Lower leg skin (tissue), 4 donors: ENCODE measurements at regions not wholly inside any gene's neighbourhood (a gene's known extent, or its start where the extent isn't known, plus 50 kb on each side); places are given as distances from the start of the nearest gene placed in this dataset.

Experiments
- DNase-seq, 2 donors: peaks; one replicate each; pipeline ENCODE4 v3.0.0-alpha.2; 2019; ENCODE audit warnings: low spot score in 2 of 2
- H3K4me3 ChIP-seq: fragments of 200-600 bp; sonication (generic); 2 replicates; pipeline ENCODE4 v1.5.1; 2017; ENCODE audit warnings: mild to moderate bottlenecking, low read depth; ENCODE audit not compliant: poor library complexity, severe bottlenecking
- POLR2A ChIP-seq, 2 donors: fragments of 450-650 bp; IDR thresholded peaks; one replicate each; pipeline ENCODE4 v1.6.1; 2016 to 2017; ENCODE audit warnings: antibody characterized with exemption in 2 of 2, mild to moderate bottlenecking in 1 of 2, moderate library complexity in 1 of 2
- WGBS, 2 donors: methylation state at CpG; one replicate each; pipeline ENCODE4 v1.1.5; 2018; 5-methylcytosine and 5-hydroxymethylcytosine counted together
- intact Hi-C: fragments of 100-400 bp; cut with DNase I; formaldehyde crosslinking; loops from one replicate; pipeline ENCODE4 v1.15.0; 2023; ENCODE audit warnings: low total_unique reads
- TF ChIP-seq, protein P1 (sequence below), 3 donors: fragments of 450-650 bp; IDR thresholded peaks; one replicate each; pipeline ENCODE4 v1.5.1; 2016; ENCODE audit warnings: antibody characterized with exemption in 3 of 3, mild to moderate bottlenecking in 3 of 3, moderate library complexity in 2 of 3

DNA sequence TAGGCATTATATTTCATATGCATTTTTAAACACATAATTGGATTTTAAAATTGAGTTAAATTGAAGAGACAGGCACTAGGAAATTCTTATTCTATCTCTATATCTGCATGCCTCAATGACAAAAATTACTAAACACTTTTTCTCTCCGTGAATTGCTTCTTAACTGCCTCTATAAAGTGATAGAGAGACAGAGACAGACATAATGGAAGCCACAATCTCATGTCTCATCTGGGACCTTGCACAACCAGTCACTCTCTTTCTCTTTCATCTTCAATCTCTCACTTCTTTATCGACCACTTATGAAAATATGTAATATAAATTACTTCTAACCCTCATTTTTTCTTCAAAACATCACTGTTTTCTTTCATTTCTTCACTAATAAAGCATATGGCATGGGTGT lies 238.9 kb upstream of the ZNF804A start:
- WGBS, 2 donors: 48 to 56% methylated on average over 2 of the region's 2 CpGs
- intact Hi-C loops: no loop called here
- TF ChIP-seq, protein P1, sequence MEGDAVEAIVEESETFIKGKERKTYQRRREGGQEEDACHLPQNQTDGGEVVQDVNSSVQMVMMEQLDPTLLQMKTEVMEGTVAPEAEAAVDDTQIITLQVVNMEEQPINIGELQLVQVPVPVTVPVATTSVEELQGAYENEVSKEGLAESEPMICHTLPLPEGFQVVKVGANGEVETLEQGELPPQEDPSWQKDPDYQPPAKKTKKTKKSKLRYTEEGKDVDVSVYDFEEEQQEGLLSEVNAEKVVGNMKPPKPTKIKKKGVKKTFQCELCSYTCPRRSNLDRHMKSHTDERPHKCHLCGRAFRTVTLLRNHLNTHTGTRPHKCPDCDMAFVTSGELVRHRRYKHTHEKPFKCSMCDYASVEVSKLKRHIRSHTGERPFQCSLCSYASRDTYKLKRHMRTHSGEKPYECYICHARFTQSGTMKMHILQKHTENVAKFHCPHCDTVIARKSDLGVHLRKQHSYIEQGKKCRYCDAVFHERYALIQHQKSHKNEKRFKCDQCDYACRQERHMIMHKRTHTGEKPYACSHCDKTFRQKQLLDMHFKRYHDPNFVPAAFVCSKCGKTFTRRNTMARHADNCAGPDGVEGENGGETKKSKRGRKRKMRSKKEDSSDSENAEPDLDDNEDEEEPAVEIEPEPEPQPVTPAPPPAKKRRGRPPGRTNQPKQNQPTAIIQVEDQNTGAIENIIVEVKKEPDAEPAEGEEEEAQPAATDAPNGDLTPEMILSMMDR (IDR thresholded peaks at IDR 0.05): no peak
- no peak for TF ChIP-seq POLR2A (IDR thresholded peaks at IDR 0.05)

DNA sequence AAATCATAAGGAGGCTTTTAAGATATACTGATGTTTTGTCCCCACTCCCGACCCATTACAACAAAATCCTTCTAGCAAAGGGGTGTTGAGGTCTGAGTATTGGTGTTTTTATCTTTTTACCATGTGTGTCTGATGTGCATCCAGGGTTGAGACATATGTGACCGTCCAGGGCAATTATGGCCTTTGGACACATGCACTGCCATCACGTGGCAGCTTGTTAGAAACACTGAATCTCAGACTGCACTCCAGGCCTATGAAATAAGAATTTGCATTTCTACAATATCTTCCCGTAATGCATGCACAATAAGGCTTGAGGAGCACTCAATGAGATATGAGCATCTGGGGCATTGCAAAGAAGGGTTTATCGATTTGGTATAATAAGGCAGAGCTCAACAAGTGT lies 235.1 kb upstream of the ZNF804A start:
- TF ChIP-seq, protein P1 (IDR thresholded peaks at IDR 0.05): no peak
- TF ChIP-seq POLR2A (IDR thresholded peaks at IDR 0.05): no peak
- no peak for DNase-seq
- H3K4me3 ChIP-seq: no peak overlapping the region
- intact Hi-C loops: no loop called here
- 70 to 77% methylated on average over 5 of the region's 5 CpGs for WGBS, 2 donors

More for the DNA sequence above, 238.9 kb upstream of the ZNF804A start:
- DNase-seq: no peak
- H3K4me3 ChIP-seq: no peak overlapping the region

DNA sequence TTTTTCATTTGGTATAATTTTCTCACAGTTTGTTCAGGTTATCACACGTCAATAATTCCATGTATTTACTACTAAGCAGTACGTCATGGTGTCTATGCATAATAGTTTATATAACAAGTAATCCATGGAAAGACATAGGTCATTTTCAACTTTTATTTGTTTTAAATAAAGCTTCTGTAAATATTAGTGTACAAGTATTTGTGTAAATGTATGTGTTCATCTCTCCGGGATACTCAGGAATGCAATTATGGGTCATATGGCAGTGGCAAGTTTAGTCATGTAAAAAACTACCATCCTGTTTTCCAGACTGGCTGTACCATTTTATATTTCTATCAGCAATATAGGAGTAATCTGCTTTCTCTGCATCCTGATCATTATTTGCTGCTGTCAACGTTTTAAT lies 231.1 kb upstream of the ZNF804A start:
- WGBS, 2 donors: 77 to 79% methylated on average over 4 of the region's 4 CpGs
- TF ChIP-seq POLR2A (IDR thresholded peaks at IDR 0.05): no peak
- TF ChIP-seq, protein P1 (IDR thresholded peaks at IDR 0.05): no peak
- H3K4me3 ChIP-seq: no peak overlapping the region
- intact Hi-C loops: no loop called here
- DNase-seq: no peak

DNA sequence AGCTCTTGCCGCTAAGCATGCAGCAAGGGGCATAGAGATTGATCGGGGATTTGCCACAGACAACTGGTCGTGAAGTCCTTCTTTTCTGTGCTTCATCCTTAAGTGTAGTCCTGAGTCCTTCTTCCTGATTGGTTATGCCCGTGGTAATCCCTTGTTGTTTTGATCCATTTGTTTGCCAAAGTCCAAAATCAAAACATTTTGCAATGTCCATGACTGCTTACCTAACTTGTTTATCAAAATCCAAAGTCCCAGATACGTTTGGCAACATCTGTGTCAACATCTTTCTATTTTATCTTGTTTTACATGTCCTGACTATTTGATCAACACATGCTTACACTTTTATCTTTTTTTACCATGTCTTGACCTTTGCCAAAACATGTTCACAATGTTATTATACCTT lies 229.0 kb upstream of the ZNF804A start:
- intact Hi-C loops: no loop called here
- no peak for TF ChIP-seq POLR2A (IDR thresholded peaks at IDR 0.05)
- TF ChIP-seq, protein P1 (IDR thresholded peaks at IDR 0.05): no peak
- H3K4me3 ChIP-seq: no peak overlapping the region
- no peak for DNase-seq
- 76 to 79% methylated on average over 5 of the region's 5 CpGs for WGBS, 2 donors

DNA sequence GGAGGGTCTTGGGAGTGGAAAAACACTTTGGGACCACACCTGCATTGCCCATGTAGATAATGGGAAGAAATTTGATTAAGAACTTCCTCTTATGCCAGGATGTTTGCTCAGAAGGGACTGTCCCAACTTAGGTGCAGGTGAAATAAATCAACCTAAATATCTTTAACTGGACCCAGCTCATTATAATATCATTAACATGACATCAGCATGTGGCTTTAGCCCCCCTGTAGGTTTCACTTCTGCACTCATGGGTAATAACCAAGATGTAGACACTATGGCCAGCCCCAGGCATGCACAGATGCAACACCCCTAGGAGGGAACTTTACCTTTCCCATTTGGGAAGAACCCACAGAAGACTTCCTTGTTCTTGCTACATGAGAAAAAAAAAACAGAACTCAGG lies 227.4 kb upstream of the ZNF804A start:
- TF ChIP-seq, protein P1 (IDR thresholded peaks at IDR 0.05): no peak
- no peak for TF ChIP-seq POLR2A (IDR thresholded peaks at IDR 0.05)
- no peak for DNase-seq
- intact Hi-C loops: no loop called here
- no peak overlapping the region for H3K4me3 ChIP-seq

DNA sequence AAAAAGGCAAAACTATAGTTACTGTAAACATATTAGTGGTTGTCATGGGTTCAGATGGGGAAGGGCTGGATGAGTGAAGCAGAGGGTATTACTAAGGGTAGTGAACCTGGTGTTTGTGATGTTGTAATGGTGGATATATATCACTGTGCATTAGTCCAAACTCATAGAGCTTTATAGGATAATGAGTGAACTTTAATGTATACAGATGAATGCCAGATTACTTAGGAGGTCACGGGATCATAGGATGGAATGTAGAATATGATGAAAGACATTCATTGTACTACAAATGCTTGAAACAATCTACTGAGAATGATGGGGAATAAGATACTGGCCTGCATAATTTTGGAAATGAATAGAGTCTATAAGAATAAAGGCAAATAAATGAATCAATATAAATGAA lies 226.7 kb upstream of the ZNF804A start:
- TF ChIP-seq, protein P1 (IDR thresholded peaks at IDR 0.05): no peak
- no peak for TF ChIP-seq POLR2A (IDR thresholded peaks at IDR 0.05)
- no peak for DNase-seq
- intact Hi-C loops: no loop called here
- 47 to 56% methylated on average over 1 of the region's 1 CpG for WGBS, 2 donors
- no peak overlapping the region for H3K4me3 ChIP-seq
